ENCODE measurements at regions not wholly inside any gene's neighbourhood (a gene's known extent, or its start where the extent isn't known, plus 50 kb on each side); places are given as distances from the start of the nearest gene placed in this dataset.
A peak's percentile ranks its signal among the peaks of the same experiment; 100 is the strongest.

- Mint-ChIP-seq H3K4me1 (peaks cover 8% of the 10 kb centered on the region), H3K27me3 (ENCODE audit: low read depth) (peaks cover 63% of the 10 kb centered on the region), H3K9me3 (no peaks in the 10 kb centered on the region), H3K36me3 (ENCODE audit: low read depth) (no peaks in the 10 kb centered on the region), H3K27ac (peak overlapping the region in 2 of 3 experiments; percentile 46 to 51), H3K4me3 (peak overlapping the region; percentile 75 to 80 (median 76))
- no peak for TF ChIP-seq CTCF (IDR thresholded peaks at IDR 0.05; ENCODE audit: unreplicated experiment in 3 of 3)
These were observed 57.5 kb downstream of the UNCX start for GRCh38 chr7:1290026-1290678.

GRCh38 chr7:1290679-1291356, 58.1 kb downstream of the UNCX start:
- H3K36me3 Mint-ChIP-seq (ENCODE audit: low read depth) = no peaks in the 10 kb centered on the region
- peak in 2 of 3 experiments; percentile 11 to 21 for TF ChIP-seq CTCF (IDR thresholded peaks at IDR 0.05; ENCODE audit: unreplicated experiment in 3 of 3)
- peaks cover 8% of the 10 kb centered on the region for H3K4me1 Mint-ChIP-seq
- no peaks in the 10 kb centered on the region for H3K9me3 Mint-ChIP-seq
- H3K4me3 Mint-ChIP-seq = peak overlapping the region in 2 of 3 experiments; percentile 76 to 80
- H3K27me3 Mint-ChIP-seq (ENCODE audit: low read depth) = peaks cover 57% of the 10 kb centered on the region
- H3K27ac Mint-ChIP-seq = no peak overlapping the region

GRCh38 chr7:1291357-1291689, 58.7 kb downstream of the UNCX start:
- no peak for TF ChIP-seq CTCF (IDR thresholded peaks at IDR 0.05; ENCODE audit: unreplicated experiment in 3 of 3)
- H3K36me3 Mint-ChIP-seq (ENCODE audit: low read depth) = no peaks in the 10 kb centered on the region
- H3K9me3 Mint-ChIP-seq = no peaks in the 10 kb centered on the region
- peak overlapping the region in 2 of 3 experiments; percentile 38 to 54 for H3K4me3 Mint-ChIP-seq
- peaks cover 8% of the 10 kb centered on the region for H3K4me1 Mint-ChIP-seq
- H3K27ac Mint-ChIP-seq = no peak overlapping the region
- H3K27me3 Mint-ChIP-seq (ENCODE audit: low read depth) = peaks cover 57% of the 10 kb centered on the region

- no peaks in the 10 kb centered on the region for H3K9me3 Mint-ChIP-seq
- H3K4me1 Mint-ChIP-seq = peaks cover 13% of the 10 kb centered on the region
- no peak for TF ChIP-seq CTCF (IDR thresholded peaks at IDR 0.05; ENCODE audit: unreplicated experiment in 3 of 3)
- H3K27me3 Mint-ChIP-seq (ENCODE audit: low read depth) = peaks cover 61% of the 10 kb centered on the region
- H3K4me3 Mint-ChIP-seq = peak overlapping the region in 1 of 3 experiments; percentile 38
- H3K36me3 Mint-ChIP-seq (ENCODE audit: low read depth) = no peaks in the 10 kb centered on the region
- H3K27ac Mint-ChIP-seq = no peak overlapping the region
These were observed 59.4 kb downstream of the UNCX start for GRCh38 chr7:1291845-1292765.

- TF ChIP-seq CTCF (IDR thresholded peaks at IDR 0.05; ENCODE audit: unreplicated experiment in 3 of 3) = no peak
- H3K9me3 Mint-ChIP-seq = no peaks in the 10 kb centered on the region
- H3K27me3 Mint-ChIP-seq (ENCODE audit: low read depth) = peaks cover 65% of the 10 kb centered on the region
- no peak overlapping the region for H3K27ac Mint-ChIP-seq
- H3K4me3 Mint-ChIP-seq = no peak overlapping the region
- H3K4me1 Mint-ChIP-seq = peaks cover 19% of the 10 kb centered on the region
- H3K36me3 Mint-ChIP-seq (ENCODE audit: low read depth) = no peaks in the 10 kb centered on the region
These were observed 60.5 kb downstream of the UNCX start for GRCh38 chr7:1292972-1293830.
